HG03196 (cell line): ENCODE measurements at regions not wholly inside any gene's neighbourhood (a gene's known extent, or its start where the extent isn't known, plus 50 kb on each side); places are given as distances from the start of the nearest gene placed in this dataset.
"Not testable (repeated sequence)": the region's sequence is repeated elsewhere in the genome, so short reads cannot be mapped to it uniquely, and the experiment has no call there.

Experiments used
- ATAC-seq: cut with Tn5 transposase; IDR thresholded peaks from one replicate; pipeline ENCODE4 v1.9.1; 2021; ENCODE audit not compliant: unreplicated experiment

GRCh38 chr5:27830546-27830945 lies 792.2 kb upstream of the CDH9 start:
- no peak for ATAC-seq

DNA sequence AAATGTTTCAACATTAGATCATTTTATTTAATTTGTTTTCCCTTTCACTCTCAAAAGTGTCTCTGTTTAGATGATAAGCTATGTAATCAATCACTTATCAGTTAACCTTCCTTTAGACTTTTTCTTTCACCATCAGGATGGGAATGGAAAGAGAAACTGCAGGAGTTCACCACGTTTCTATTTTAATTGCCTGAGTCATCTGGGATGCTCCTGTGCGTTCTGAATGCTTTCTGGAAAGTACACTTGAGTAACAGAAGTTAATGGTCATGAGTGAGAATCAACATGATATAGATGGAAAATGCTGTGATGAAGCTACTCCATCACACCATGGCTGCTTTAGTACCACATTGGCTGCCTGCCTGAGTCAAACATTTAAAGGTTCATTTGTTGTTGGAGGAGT lies 783.3 kb upstream of the CDH9 start:
- no peak for ATAC-seq

- ATAC-seq: no peak
Observed at GRCh38 chr5:27818888-27819287, 780.5 kb upstream of the CDH9 start.

DNA sequence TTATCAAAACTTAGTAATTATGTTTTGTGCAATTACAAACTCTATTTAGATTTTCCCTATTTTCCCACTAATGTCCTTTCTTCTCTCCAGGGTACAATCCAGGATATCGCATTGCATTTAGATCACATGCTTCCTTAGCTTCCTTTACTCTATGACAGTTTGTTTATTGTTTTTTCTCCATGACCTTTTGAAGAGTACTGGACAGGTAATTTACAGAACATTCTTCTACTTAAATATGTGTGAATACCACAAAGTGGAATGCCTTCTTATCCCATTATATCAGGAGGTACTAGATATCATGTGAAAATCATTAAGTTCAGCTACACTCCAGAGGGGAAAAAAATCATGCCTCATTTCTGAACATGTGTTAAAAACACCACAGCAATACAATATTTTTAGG lies 776.6 kb upstream of the CDH9 start:
- no peak for ATAC-seq

GRCh38 chr5:27814286-27814685 lies 775.9 kb upstream of the CDH9 start:
- no peak for ATAC-seq

- ATAC-seq: no peak
Observed at GRCh38 chr5:27810458-27810857, 772.1 kb upstream of the CDH9 start.

DNA sequence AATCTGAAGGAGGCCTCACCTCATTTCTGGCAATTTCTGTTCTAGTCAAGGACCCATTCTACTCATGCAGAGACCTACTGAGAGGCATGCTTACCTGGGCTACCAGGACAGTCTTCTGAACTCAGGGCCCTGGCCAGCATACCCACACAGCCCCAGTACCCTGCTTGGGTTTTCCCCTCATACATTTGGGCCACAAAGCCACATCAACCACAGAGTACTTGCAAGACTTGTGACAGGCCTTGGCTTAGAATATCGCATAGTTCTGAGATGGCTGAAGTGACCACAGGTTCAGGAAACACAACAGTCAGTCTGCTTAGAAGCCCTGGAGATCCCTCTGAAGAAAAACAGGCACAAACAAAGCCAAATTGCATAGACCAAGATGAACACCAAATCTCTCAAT lies 758.8 kb upstream of the CDH9 start:
- ATAC-seq: no peak

DNA sequence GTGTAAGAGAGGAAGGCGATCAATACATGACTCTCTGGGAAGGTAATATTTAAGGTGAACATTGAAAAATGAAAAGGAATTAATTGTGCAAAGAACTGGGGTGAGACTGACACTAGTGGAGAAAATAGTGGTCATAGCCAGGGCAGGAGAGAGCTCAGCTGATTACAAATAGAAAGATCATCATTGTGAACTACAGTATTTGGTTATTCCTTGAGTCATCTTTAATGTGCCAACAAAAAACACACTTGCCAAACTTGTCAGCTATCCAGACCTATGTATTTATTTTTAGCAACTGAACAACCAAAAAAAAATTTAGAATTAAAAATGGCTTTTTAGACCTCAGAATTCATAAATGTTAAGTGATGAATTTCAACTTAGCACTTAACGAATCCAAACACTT lies 749.8 kb upstream of the CDH9 start:
- no peak for ATAC-seq

- no peak for ATAC-seq
Observed at GRCh38 chr5:27784317-27784716, 745.9 kb upstream of the CDH9 start.

- no peak for ATAC-seq
Observed at GRCh38 chr5:27778121-27778520, 739.7 kb upstream of the CDH9 start.

DNA sequence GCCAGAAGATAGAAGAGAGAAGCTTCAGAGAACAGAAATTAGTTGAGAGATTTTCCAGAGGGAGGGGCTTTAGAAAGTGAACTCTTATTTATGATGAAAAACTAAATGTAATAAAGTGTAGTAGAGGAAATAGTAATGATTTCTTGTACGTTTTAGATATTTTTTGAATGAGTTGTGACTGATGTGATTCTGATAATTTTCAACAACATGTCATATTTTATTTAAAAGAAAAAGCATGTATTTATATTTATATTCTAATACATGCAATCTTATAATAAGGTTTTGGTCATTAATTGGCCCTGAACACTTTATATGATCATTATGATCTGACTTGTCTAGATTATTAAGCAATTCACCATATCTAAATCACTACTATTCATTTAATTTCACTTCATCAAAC lies 735.2 kb upstream of the CDH9 start:
- no peak for ATAC-seq

- ATAC-seq: no peak
Observed at GRCh38 chr5:27773166-27773565, 734.8 kb upstream of the CDH9 start.

- no peak for ATAC-seq
Observed at GRCh38 chr5:27769748-27770402, 731.5 kb upstream of the CDH9 start.

DNA sequence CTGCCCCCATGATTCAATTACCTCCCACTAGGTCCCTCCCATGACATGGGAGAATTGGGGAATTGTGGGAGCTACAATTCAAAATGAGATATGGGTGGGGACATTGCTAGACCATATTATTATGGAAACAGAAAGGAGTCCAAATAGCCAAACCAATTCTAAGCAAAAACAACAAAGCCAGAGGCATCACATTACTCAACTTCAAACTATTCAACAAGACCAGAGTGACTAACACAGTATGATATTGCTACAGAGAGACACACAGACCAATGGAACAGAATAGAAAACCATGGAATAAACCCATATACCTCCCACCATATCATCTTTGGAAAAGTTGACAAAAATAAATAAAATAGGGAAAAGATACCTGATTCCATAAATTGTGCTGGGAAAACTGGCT lies 710.5 kb upstream of the CDH9 start:
- no peak for ATAC-seq

DNA sequence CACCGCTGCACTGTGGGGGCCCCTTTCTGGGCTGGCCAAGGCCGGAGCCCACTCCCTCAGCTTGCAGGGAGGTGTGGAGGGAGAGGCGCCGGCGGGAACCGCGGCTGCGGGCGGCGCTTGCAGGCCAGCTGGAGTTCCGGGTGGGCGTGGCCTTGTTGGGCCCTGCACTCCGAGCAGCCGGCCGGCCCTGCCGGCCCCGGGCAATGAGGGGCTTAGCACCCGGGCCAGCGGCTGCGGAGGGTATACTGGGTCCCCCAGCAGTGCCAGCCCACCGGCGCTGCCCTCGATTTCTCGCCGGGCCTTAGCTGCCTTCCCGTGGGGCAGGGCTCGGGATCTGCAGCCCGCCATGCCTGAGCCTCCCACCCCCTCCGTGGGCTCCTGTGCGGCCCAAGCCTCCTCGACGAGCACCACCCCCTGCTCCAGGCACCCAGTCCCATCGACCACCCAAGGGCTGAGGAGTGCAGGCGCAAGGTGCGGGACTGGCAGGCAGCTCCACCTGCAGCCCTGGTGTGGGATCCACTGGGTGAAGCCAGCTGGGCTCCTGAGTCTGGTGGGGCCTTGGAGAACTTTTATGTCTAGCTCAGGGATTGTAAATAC lies 705.1 kb upstream of the CDH9 start:
- ATAC-seq: not testable (repeated sequence)

- ATAC-seq: no peak
Observed at GRCh38 chr5:27742805-27743204, 704.4 kb upstream of the CDH9 start.

GRCh38 chr5:27734838-27735237 lies 696.5 kb upstream of the CDH9 start:
- no peak for ATAC-seq

DNA sequence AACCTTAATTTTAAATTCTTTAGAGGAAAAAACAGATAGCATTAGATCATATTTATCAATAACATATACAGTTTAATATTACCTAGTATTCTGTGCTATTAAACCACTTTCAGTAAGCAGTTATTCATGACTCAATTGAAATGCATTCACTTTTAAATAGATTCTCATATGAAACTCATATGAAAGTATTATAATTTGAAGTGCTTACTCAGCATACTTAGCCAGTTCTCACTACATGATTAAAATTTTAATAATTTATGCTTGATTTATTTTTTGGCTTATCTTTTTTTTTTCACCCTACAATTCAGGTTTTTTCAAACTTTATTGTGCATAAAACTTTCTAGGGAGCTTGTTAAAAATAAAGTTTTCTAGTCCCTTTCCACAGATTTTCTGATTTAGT lies 694.9 kb upstream of the CDH9 start:
- no peak for ATAC-seq

- ATAC-seq: no peak
Observed at GRCh38 chr5:27727254-27727653, 688.9 kb upstream of the CDH9 start.

DNA sequence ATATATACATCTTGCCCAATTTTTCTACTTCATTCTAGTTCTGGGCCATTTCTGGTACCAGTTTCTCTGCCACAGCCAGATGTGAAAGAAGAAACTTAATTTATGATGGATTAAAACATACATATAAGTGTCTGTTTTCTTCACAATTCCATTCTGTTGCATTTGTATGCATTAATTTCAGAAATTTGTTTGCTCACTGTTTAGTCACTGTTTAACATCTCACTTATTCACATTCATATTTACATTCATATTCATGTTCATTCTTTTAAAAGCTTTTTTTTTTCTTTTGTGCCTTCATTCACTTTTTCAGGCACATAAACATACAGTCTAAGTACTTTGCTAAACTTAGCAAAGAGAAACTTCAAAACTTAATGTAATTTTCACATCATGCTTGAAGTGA lies 684.0 kb upstream of the CDH9 start:
- no peak for ATAC-seq

- ATAC-seq: no peak
Observed at GRCh38 chr5:27708534-27708933, 670.1 kb upstream of the CDH9 start.

- ATAC-seq: no peak
Observed at GRCh38 chr5:27706832-27707231, 668.4 kb upstream of the CDH9 start.

- no peak for ATAC-seq
Observed at GRCh38 chr5:27705661-27706060, 667.3 kb upstream of the CDH9 start.
